SIG-M5 treated with dmso at 0.1 percent for 504 hours (cell line): ENCODE measurements at regions not wholly inside any gene's neighbourhood (a gene's known extent, or its start where the extent isn't known, plus 50 kb on each side); places are given as distances from the start of the nearest gene placed in this dataset.

Experiments
- DNase-seq: peaks from one replicate; lab custom pipeline; 2025; ENCODE audit not compliant: unreplicated experiment; lab: John Stamatoyannopoulos, UW

- DNase-seq = no peak
Observed at GRCh38 chr17:79506150-79506870, 104.5 kb downstream of the RBFOX3 start.

GRCh38 chr17:79505199-79505598 is 105.7 kb downstream of the RBFOX3 start:
- DNase-seq = no peak

GRCh38 chr17:79504181-79504605 is 106.7 kb downstream of the RBFOX3 start:
- no peak for DNase-seq

- no peak for DNase-seq
Observed at GRCh38 chr17:79503126-79503839, 107.6 kb downstream of the RBFOX3 start.

- no peak for DNase-seq
Observed at GRCh38 chr17:79501910-79502309, 108.9 kb downstream of the RBFOX3 start.

- no peak for DNase-seq
Observed at GRCh38 chr17:79500745-79501618, 109.9 kb downstream of the RBFOX3 start.

- DNase-seq = no peak
Observed at GRCh38 chr17:79498854-79499253, 112.0 kb downstream of the RBFOX3 start.

GRCh38 chr17:79497777-79498348 is 113.0 kb downstream of the RBFOX3 start:
- no peak for DNase-seq

GRCh38 chr17:79496422-79497005 is 114.3 kb downstream of the RBFOX3 start:
- no peak for DNase-seq

GRCh38 chr17:79495665-79496064 is 115.2 kb downstream of the RBFOX3 start:
- DNase-seq = no peak

GRCh38 chr17:79491006-79491405 is 119.8 kb downstream of the RBFOX3 start:
- no peak for DNase-seq

- DNase-seq = no peak
Observed at GRCh38 chr17:79490530-79490929, 120.3 kb downstream of the RBFOX3 start.

- DNase-seq = no peak
Observed at GRCh38 chr17:79487149-79487548, 123.7 kb downstream of the RBFOX3 start.

- no peak for DNase-seq
Observed at GRCh38 chr17:79485991-79486390, 124.9 kb downstream of the RBFOX3 start.

- DNase-seq = no peak
Observed at GRCh38 chr17:79485419-79485985, 125.3 kb downstream of the RBFOX3 start.

- no peak for DNase-seq
Observed at GRCh38 chr17:79484600-79485418, 126.0 kb downstream of the RBFOX3 start.

- no peak for DNase-seq
Observed at GRCh38 chr17:79483842-79484241, 127.0 kb downstream of the RBFOX3 start.

- no peak for DNase-seq
Observed at GRCh38 chr17:79482727-79483521, 127.9 kb downstream of the RBFOX3 start.

- no peak for DNase-seq
Observed at GRCh38 chr17:79479876-79480275, 131.0 kb downstream of the RBFOX3 start.
